HEK293 (cell line): ENCODE measurements at regions not wholly inside any gene's neighbourhood (a gene's known extent, or its start where the extent isn't known, plus 50 kb on each side); places are given as distances from the start of the nearest gene placed in this dataset.

Experiments used
- CTCF ChIA-PET: fragments of 350-600 bp; formaldehyde crosslinking; extraction: SDS; loops from one replicate; lab custom pipeline; 2021; ENCODE audit warnings: antibody characterized with exemption; lab: Yijun Ruan, JAX
- POLR2A ChIA-PET: fragments of 300-600 bp; formaldehyde crosslinking; extraction: SDS; loops from one replicate; lab custom pipeline; 2020; ENCODE audit warnings: antibody characterized with exemption, inconsistent platforms; lab: Yijun Ruan, JAX
- H3K27ac ChIP-seq: fragments of 200-500 bp; sonication (Bioruptor generic); 2 replicates; pipeline ENCODE4 v1.5.1; 2014; ENCODE audit warnings: low read depth, low read length, control low read depth, inconsistent platforms; ENCODE audit errors: extremely low read depth
- H3K36me3 ChIP-seq, 2 experiments: fragments of 200-500 bp in 1 of 2; sonication (Bioruptor generic) in 1 of 2; 1 replicate in 1 of 2; 2 replicates in 1 of 2; pipeline ENCODE4 v1.5.1; 2014 to 2017; ENCODE audit warnings: inconsistent platforms in 2 of 2, low read length in 2 of 2; ENCODE audit not compliant: control insufficient read depth in 2 of 2, insufficient read depth in 1 of 2
- H3K4me1 ChIP-seq: fragments of 200-500 bp; sonication (Bioruptor generic); 2 replicates; pipeline ENCODE4 v1.5.1; 2014; ENCODE audit warnings: mild to moderate bottlenecking, low read length, inconsistent platforms; ENCODE audit not compliant: control insufficient read depth, insufficient read depth
- H3K4me3 ChIP-seq: 2 replicates; pipeline ENCODE4 v1.5.1; 2011; ENCODE audit warnings: low read depth, mild to moderate bottlenecking, control low read depth, low read length, moderate library complexity
- H3K9me3 ChIP-seq: fragments of 200-500 bp; sonication (Bioruptor generic); 2 replicates; pipeline ENCODE4 v1.5.1; 2014; ENCODE audit warnings: low read depth, low read length, inconsistent platforms; ENCODE audit not compliant: control insufficient read depth, insufficient read depth
- GLI2 ChIP-seq: fragments of 450-650 bp; formaldehyde crosslinking; IDR thresholded peaks from 2 replicates; pipeline ENCODE4; 2017; ENCODE audit warnings: missing biosample characterization, missing genetic modification characterization, low read depth, borderline replicate concordance
- IKZF3 ChIP-seq: fragments of 450-650 bp; IDR thresholded peaks from 2 replicates; pipeline ENCODE4 v1.5.0; 2018; ENCODE audit warnings: missing biosample characterization, mild to moderate bottlenecking, missing genetic modification characterization, moderate library complexity
- KLF8 ChIP-seq: fragments of 450-650 bp; formaldehyde crosslinking; IDR thresholded peaks from 2 replicates; pipeline ENCODE4 v1.5.1; 2016; ENCODE audit warnings: missing biosample characterization, missing genetic modification characterization
- PRDM1 ChIP-seq: fragments of 450-650 bp; formaldehyde crosslinking; IDR thresholded peaks from 2 replicates; pipeline ENCODE4; 2016; ENCODE audit warnings: missing biosample characterization, missing genetic modification characterization
- ZBTB17 ChIP-seq: fragments of 450-650 bp; formaldehyde crosslinking; IDR thresholded peaks from 2 replicates; pipeline ENCODE4 v1.5.1; 2016; ENCODE audit warnings: missing biosample characterization, missing genetic modification characterization
- ZFP37 ChIP-seq: fragments of 450-650 bp; formaldehyde crosslinking; IDR thresholded peaks from 2 replicates; pipeline ENCODE4 v1.5.1; 2016; ENCODE audit warnings: missing biosample characterization, missing genetic modification characterization
- ZNF132 ChIP-seq: fragments of 450-650 bp; formaldehyde crosslinking; IDR thresholded peaks from 2 replicates; pipeline ENCODE4 v1.5.1; 2017; ENCODE audit warnings: missing biosample characterization, missing genetic modification characterization, borderline replicate concordance
- ZNF302 ChIP-seq: fragments of 450-650 bp; formaldehyde crosslinking; IDR thresholded peaks from 2 replicates; pipeline ENCODE4 v1.5.1; 2016; ENCODE audit warnings: missing biosample characterization, missing genetic modification characterization, low read depth
- ZNF600 ChIP-seq: fragments of 450-650 bp; formaldehyde crosslinking; IDR thresholded peaks from 2 replicates; pipeline ENCODE4 v1.5.1; 2016; ENCODE audit warnings: missing biosample characterization, missing genetic modification characterization
- ZNF624 ChIP-seq: fragments of 450-650 bp; formaldehyde crosslinking; IDR thresholded peaks from 2 replicates; pipeline ENCODE4 v1.5.1; 2017; ENCODE audit warnings: missing biosample characterization, missing genetic modification characterization
- ZNF654 ChIP-seq: fragments of 450-650 bp; formaldehyde crosslinking; IDR thresholded peaks from 2 replicates; pipeline ENCODE4 v1.5.1; 2016; ENCODE audit warnings: low read depth, missing biosample characterization, missing genetic modification characterization
- ZNF660 ChIP-seq: fragments of 450-650 bp; IDR thresholded peaks from 2 replicates; pipeline ENCODE4 v1.5.1; 2018; ENCODE audit warnings: missing biosample characterization, mild to moderate bottlenecking, missing genetic modification characterization
- ZXDB ChIP-seq: fragments of 450-650 bp; formaldehyde crosslinking; IDR thresholded peaks from 2 replicates; pipeline ENCODE4 v1.5.1; 2016; ENCODE audit warnings: missing biosample characterization, missing genetic modification characterization
- TF ChIP-seq, protein P1 (sequence below): fragments of 450-650 bp; formaldehyde crosslinking; IDR thresholded peaks from 2 replicates; pipeline ENCODE4 v1.5.1; 2016; ENCODE audit warnings: missing biosample characterization, missing genetic modification characterization
- TF ChIP-seq, protein P2 (sequence below): fragments of 450-650 bp; formaldehyde crosslinking; IDR thresholded peaks from 2 replicates; pipeline ENCODE4 v1.5.1; 2016; ENCODE audit warnings: missing biosample characterization, missing genetic modification characterization

DNA sequence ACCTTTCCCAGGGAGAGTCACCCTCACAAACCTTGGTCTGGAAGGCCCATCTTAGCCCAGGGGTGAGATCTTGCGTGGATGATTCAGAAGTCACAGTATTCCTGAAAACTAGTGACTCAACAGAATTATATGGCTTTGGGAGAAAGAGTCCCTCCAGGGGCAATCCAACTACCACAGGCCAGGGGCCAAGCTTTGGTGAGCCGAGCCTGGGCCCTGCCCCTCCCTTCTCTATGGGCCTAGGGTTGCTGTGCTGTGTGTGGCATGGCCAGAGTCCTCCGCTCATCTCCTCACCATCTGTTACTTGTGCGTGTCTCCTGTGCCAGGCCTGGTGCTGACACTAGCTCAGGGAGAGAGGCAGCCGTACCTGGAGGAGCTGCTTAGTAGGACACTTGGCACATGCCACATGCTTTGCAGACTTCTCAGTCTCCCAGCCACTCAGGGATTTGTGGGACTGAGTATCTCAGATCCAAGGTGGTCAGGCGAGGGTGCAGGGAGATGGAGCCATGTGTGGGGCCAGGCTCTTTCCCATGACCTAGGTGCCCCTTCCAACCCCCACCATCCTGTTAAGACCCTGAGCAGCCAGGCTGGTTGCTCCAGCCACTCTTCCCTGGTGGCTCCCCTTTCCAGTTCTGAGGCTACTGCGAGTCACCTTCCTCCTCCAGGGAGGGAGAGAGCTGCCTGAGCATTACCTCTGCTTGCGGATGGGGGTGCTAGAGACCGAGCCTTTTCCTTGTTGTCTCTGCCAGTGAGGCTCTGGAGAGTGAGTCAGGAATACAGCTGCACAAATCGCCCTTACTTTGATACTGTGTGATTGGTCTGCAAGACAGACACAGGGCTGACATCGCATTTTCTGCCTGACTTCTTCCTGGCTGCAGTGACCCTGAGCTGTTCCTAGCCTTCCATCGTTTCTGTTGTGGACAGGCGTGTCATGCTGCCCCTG lies 94.1 kb downstream of the SLC25A47 start:
- H3K9me3 ChIP-seq, result no peaks in the 10 kb centered on the region
- no peaks in the 10 kb centered on the region; the same call in 1 of the 2 replicates for H3K4me1 ChIP-seq
- TF ChIP-seq, protein P1, sequence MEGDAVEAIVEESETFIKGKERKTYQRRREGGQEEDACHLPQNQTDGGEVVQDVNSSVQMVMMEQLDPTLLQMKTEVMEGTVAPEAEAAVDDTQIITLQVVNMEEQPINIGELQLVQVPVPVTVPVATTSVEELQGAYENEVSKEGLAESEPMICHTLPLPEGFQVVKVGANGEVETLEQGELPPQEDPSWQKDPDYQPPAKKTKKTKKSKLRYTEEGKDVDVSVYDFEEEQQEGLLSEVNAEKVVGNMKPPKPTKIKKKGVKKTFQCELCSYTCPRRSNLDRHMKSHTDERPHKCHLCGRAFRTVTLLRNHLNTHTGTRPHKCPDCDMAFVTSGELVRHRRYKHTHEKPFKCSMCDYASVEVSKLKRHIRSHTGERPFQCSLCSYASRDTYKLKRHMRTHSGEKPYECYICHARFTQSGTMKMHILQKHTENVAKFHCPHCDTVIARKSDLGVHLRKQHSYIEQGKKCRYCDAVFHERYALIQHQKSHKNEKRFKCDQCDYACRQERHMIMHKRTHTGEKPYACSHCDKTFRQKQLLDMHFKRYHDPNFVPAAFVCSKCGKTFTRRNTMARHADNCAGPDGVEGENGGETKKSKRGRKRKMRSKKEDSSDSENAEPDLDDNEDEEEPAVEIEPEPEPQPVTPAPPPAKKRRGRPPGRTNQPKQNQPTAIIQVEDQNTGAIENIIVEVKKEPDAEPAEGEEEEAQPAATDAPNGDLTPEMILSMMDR (tag by site-specific recombination), result peak; percentile 61
- TF ChIP-seq ZBTB17 (tag by site-specific recombination) (0 out of 2 replicates have a peak, but pooled peaks have one; percentile 33), ZXDB (no peak), ZFP37 (tag by site-specific recombination) (no peak), ZNF600 (tag by site-specific recombination) (peak; percentile 95), ZNF132 (tag by site-specific recombination) (no peak), IKZF3 (tag by site-specific recombination) (peak; percentile 14; the same call in 1 of the 2 replicates), ZNF654 (tag by site-specific recombination) (peak; percentile 26; the same call in 1 of the 2 replicates), ZNF660 (tag by site-specific recombination) (peak; percentile 54; the same call in 1 of the 2 replicates), PRDM1 (tag by site-specific recombination) (0 out of 2 replicates have a peak, but pooled peaks have one; percentile 43), ZNF624 (tag by site-specific recombination) (no peak)
- TF ChIP-seq, protein P2, sequence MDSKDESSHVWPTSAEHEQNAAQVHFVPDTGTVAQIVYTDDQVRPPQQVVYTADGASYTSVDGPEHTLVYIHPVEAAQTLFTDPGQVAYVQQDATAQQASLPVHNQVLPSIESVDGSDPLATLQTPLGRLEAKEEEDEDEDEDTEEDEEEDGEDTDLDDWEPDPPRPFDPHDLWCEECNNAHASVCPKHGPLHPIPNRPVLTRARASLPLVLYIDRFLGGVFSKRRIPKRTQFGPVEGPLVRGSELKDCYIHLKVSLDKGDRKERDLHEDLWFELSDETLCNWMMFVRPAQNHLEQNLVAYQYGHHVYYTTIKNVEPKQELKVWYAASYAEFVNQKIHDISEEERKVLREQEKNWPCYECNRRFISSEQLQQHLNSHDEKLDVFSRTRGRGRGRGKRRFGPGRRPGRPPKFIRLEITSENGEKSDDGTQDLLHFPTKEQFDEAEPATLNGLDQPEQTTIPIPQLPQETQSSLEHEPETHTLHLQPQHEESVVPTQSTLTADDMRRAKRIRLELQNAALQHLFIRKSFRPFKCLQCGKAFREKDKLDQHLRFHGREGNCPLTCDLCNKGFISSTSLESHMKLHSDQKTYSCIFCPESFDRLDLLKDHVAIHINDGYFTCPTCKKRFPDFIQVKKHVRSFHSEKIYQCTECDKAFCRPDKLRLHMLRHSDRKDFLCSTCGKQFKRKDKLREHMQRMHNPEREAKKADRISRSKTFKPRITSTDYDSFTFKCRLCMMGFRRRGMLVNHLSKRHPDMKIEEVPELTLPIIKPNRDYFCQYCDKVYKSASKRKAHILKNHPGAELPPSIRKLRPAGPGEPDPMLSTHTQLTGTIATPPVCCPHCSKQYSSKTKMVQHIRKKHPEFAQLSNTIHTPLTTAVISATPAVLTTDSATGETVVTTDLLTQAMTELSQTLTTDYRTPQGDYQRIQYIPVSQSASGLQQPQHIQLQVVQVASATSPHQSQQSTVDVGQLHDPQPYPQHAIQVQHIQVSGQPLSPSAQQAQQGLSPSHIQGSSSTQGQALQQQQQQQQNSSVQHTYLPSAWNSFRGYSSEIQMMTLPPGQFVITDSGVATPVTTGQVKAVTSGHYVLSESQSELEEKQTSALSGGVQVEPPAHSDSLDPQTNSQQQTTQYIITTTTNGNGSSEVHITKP, result 0 out of 2 replicates have a peak, but pooled peaks have one; percentile 54
- H3K4me3 ChIP-seq, result no peak overlapping the region
- H3K36me3 ChIP-seq, result no peaks in the 10 kb centered on the region
- H3K27ac ChIP-seq, result no peak overlapping the region
- POLR2A ChIA-PET, result no interaction called here
- CTCF ChIA-PET, result interaction anchor here (0.6 to 2.3 kb wide), 19 partner anchors 8 to 809 kb away, joined by 3 to 14 read pairs (median 4); no protein-coding TSS in a partner anchor

DNA sequence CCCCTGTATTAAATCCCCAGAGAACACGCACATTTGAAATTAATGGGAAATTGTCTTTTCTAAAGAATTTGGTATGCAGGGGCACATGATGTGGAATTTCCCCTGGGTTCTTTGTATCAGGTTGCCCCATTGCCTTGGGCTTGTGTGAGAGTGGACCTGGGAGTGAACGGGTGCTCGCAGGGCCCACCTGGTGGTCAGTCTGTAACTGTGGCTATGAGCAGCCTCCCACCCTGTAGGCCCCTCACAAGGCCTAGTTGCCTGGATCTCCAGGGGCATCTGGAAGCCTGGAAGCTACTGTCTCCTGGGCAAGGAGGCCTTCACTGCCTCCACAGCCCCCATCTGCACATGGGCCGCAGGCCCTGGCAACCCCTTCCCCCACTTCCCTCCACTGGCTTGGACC lies 96.7 kb downstream of the SLC25A47 start:
- CTCF ChIA-PET, result interaction anchor here (0.7 to 2.9 kb wide), 7 partner anchors 14 to 955 kb away, joined by 3 to 21 read pairs (median 4); no protein-coding TSS in a partner anchor
- Histone ChIP-seq H3K36me3 (no peaks in the 10 kb centered on the region), H3K4me3 (no peak overlapping the region), H3K27ac (no peak overlapping the region), H3K9me3 (no peaks in the 10 kb centered on the region), H3K4me1 (no peaks in the 10 kb centered on the region; the same call in 1 of the 2 replicates)
- TF ChIP-seq, protein P1 (tag by site-specific recombination), result peak; percentile 41; the same call in 1 of the 2 replicates
- TF ChIP-seq ZNF302 (tag by site-specific recombination), result no peak
- no peak for TF ChIP-seq KLF8
- TF ChIP-seq GLI2 (tag by site-specific recombination), result no peak
- POLR2A ChIA-PET, result no interaction called here
